SH-SY5Y (cell line): ENCODE measurements at regions not wholly inside any gene's neighbourhood (a gene's known extent, or its start where the extent isn't known, plus 50 kb on each side); places are given as distances from the start of the nearest gene placed in this dataset.

ENCODE experiments used
- GATA2 ChIP-seq: IDR thresholded peaks from 2 replicates; pipeline ENCODE4 v1.6.1; 2011; ENCODE audit warnings: mild to moderate bottlenecking, low read depth, low read length
- GATA3 ChIP-seq: IDR thresholded peaks from 2 replicates; pipeline ENCODE4 v1.6.1; 2011; ENCODE audit warnings: low read depth, mild to moderate bottlenecking, low read length, moderate library complexity

- TF ChIP-seq GATA2 (no peak), GATA3 (no peak)
Measured at GRCh38 chr2:129254718-129255117, 724.7 kb upstream of the RAB6C start.
